ENCODE measurements at regions not wholly inside any gene's neighbourhood (a gene's known extent, or its start where the extent isn't known, plus 50 kb on each side); places are given as distances from the start of the nearest gene placed in this dataset.

DNA sequence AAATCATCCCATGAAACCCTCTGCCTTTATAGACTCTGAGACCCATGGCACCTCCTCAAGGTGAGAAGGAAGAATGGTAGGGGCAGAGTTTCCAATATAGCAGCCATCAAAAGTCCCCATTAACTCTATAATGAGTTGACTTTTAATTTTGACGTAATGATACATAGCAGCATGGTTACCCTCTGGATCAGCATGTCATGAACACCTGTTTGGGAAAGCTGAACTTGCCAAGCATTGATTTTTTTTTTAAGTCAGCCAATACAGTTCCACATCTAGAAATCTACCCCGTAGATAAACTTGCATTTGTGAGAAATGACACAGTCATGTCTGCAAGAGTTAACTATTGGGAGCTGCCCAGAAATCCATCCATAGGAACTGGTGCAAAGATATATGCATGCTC, 191.8 kb downstream of the TMEM114 start:
- intact Hi-C loops (cut with DNase I, micrococcal nuclease), result no loop called here
- H3K36me3 ChIP-seq (ENCODE audit: low read depth), result no peaks in the 10 kb centered on the region
- H3K4me3 ChIP-seq, result no peak overlapping the region
- TF ChIP-seq, protein P1, sequence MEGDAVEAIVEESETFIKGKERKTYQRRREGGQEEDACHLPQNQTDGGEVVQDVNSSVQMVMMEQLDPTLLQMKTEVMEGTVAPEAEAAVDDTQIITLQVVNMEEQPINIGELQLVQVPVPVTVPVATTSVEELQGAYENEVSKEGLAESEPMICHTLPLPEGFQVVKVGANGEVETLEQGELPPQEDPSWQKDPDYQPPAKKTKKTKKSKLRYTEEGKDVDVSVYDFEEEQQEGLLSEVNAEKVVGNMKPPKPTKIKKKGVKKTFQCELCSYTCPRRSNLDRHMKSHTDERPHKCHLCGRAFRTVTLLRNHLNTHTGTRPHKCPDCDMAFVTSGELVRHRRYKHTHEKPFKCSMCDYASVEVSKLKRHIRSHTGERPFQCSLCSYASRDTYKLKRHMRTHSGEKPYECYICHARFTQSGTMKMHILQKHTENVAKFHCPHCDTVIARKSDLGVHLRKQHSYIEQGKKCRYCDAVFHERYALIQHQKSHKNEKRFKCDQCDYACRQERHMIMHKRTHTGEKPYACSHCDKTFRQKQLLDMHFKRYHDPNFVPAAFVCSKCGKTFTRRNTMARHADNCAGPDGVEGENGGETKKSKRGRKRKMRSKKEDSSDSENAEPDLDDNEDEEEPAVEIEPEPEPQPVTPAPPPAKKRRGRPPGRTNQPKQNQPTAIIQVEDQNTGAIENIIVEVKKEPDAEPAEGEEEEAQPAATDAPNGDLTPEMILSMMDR (IDR thresholded peaks at IDR 0.05), result no peak
- no peaks in the 10 kb centered on the region for H3K9me3 ChIP-seq
- H3K4me1 ChIP-seq (ENCODE audit: low read depth), result peaks cover 9% of the 10 kb centered on the region
- ATAC-seq (no peak), DNase-seq (no peak)

DNA sequence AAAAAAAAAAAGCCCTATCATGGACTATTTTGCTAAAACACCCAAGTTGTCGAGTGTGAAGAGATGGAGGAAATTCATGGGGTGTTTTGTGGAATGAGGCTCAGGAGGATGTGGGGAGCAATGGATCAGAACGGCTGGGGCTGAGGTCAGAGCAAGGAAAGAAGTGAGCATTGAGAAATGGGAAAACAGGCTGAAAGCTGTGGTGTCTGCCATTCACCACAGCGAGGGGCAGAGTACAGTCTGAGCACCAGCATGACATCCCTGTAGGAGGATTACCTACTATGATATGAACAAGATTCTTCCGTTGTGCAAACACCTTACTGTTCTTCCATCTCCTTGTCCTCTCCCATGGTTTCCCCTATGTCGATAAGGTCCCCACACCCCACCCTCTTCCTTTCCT, 193.1 kb downstream of the TMEM114 start:
- H3K4me3 ChIP-seq, result no peak overlapping the region
- TF ChIP-seq, protein P1 (IDR thresholded peaks at IDR 0.05), result no peak
- no peak for ATAC-seq
- H3K9me3 ChIP-seq, result no peaks in the 10 kb centered on the region
- no peaks in the 10 kb centered on the region for H3K36me3 ChIP-seq (ENCODE audit: low read depth)
- DNase-seq, result no peak
- H3K4me1 ChIP-seq (ENCODE audit: low read depth), result no peaks in the 10 kb centered on the region
- intact Hi-C loops (cut with DNase I, micrococcal nuclease), result no loop called here

DNA sequence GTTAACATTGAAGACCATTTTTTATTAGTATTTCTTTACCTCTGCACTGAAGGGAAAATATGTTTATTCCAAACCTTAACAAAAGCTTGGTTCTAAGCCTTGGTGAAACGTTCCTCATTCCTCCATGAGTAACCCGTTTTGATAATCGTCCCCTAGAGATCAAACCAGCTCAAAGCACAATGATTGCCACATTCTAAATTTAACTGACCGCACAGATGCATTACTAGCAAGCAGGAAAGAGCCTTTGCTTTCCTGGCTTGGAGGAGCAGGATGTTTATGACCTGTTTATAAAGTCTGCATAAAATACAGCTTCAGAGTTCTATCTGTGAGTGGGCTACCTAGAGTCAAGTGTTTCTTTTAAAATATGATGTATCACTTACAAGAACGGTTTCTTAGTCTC, 193.8 kb downstream of the TMEM114 start:
- H3K9me3 ChIP-seq, result no peaks in the 10 kb centered on the region
- no peaks in the 10 kb centered on the region for H3K36me3 ChIP-seq (ENCODE audit: low read depth)
- DNase-seq (no peak), ATAC-seq (no peak)
- TF ChIP-seq, protein P1 (IDR thresholded peaks at IDR 0.05), result no peak
- intact Hi-C loops (cut with DNase I, micrococcal nuclease), result no loop called here
- H3K4me3 ChIP-seq, result no peak overlapping the region
- H3K4me1 ChIP-seq (ENCODE audit: low read depth), result no peaks in the 10 kb centered on the region

DNA sequence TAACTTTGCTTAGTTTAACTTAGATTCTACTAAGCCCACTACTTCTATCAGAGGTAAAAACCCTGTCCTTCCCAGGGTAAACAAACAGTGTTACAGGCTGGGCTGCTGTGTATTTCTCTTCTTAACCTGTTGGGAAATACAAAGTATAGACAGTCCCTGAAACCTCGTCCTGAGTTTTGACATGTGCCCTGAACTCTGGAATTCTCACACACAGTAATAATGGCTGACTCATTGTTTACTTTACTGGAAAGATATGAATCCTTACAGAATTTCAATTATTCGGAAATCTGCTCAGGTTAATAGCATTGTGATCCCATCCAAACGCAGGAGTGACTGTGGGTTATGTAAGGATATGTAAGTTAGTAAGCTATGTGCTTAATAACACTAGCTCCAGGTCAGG, 199.1 kb downstream of the TMEM114 start:
- no peaks in the 10 kb centered on the region for H3K36me3 ChIP-seq (ENCODE audit: low read depth)
- H3K4me1 ChIP-seq (ENCODE audit: low read depth), result no peaks in the 10 kb centered on the region
- peak; percentile 77 for ATAC-seq
- TF ChIP-seq, protein P1 (IDR thresholded peaks at IDR 0.05), result no peak
- H3K4me3 ChIP-seq, result no peak overlapping the region
- no peaks in the 10 kb centered on the region for H3K9me3 ChIP-seq
- DNase-seq, result no peak
- intact Hi-C loops (cut with DNase I, micrococcal nuclease), result no loop called here

DNA sequence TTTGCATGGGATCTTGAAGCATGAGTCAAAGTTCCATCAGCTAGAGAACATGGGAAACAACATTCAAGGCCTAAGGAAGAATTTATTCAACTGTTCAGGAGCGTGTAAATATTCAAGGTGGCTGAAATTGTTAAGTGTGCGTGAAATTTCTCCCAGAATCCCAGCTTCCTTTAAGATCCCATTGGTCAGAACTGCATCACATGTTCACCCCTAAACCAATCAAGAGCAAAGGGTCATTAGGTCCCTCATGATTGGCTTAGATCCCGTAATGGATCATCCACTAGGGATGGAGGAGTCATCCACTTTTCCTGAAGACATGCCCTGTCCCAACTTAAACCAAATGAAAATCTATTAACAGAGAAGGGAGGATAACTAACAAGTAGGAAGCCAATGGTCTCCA, 201.6 kb downstream of the TMEM114 start:
- no peaks in the 10 kb centered on the region for H3K4me1 ChIP-seq (ENCODE audit: low read depth)
- DNase-seq, result no peak
- TF ChIP-seq, protein P1 (IDR thresholded peaks at IDR 0.05), result no peak
- H3K36me3 ChIP-seq (ENCODE audit: low read depth), result no peaks in the 10 kb centered on the region
- intact Hi-C loops (cut with DNase I, micrococcal nuclease), result no loop called here
- no peak overlapping the region for H3K4me3 ChIP-seq
- no peak for ATAC-seq
- no peaks in the 10 kb centered on the region for H3K9me3 ChIP-seq

DNA sequence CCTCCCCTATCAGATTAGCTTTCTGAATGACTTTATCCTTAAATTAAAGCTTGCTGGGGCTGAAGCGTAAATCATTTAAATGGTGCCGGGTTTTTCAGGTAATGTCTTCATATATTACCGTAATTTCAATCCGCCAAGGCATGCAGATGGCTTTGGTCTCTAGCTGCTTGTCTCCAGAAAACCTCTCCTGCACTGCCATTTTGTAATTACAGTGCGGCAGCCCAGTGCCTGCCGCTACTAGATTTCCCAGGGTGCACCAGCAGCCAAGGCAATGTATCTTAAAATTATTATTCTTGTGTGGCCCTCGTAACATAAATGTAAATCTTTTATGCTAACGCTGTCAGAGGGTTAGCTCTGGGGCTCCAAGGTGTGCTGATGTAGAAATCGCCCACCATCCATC, 208.5 kb downstream of the TMEM114 start:
- no peak overlapping the region for H3K4me3 ChIP-seq
- intact Hi-C loops (cut with DNase I, micrococcal nuclease), result no loop called here

More for the DNA sequence above, 208.5 kb downstream of the TMEM114 start:
- DNase-seq (no peak), ATAC-seq (no peak)
- no peaks in the 10 kb centered on the region for H3K4me1 ChIP-seq (ENCODE audit: low read depth)
- H3K36me3 ChIP-seq (ENCODE audit: low read depth), result no peaks in the 10 kb centered on the region
- TF ChIP-seq, protein P1 (IDR thresholded peaks at IDR 0.05), result no peak
- no peaks in the 10 kb centered on the region for H3K9me3 ChIP-seq
